ENCODE measurements at regions not wholly inside any gene's neighbourhood (a gene's known extent, or its start where the extent isn't known, plus 50 kb on each side); places are given as distances from the start of the nearest gene placed in this dataset.

DNA sequence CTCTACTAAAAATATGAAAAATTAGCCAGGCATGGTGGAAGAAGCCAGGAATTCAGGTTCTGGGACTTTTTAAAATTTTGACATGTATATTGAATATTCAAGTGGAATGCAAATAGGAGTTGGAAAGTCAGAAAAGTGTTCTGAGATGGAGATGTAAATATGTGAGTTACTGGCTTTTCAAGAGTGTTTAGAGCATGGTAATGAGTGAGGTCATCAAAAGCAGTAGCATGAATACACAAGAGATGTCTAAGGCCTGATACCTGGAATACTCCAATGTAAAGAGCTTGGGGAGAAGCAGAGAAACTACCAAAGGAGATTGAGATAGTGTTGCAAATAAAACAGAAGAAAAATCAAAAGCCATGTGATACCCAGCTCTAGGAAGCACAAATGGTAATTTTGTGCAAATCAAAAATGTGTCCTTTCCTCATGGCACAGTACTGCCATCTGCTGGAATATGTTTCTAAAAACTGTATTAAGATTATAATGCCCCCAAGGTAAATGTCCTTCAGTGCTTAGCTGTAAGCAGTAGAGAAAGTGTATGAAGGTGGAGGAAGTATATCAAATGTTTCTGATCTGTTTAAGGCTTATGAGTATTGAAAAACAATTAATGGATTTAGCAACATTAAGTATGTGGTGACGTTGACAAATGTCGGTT, 908.4 kb downstream of the KCNJ18 start:
- TF ChIP-seq SUZ12 (IDR thresholded peaks at IDR 0.05; ENCODE audit: extremely low read depth, insufficient read depth, insufficient read length) (no peak), ZNF274 (IDR thresholded peaks at IDR 0.05; ENCODE audit: low read depth, low read length) (no peak)

Measured in NT2/D1 (cell line).